ENCODE measurements at regions not wholly inside any gene's neighbourhood (a gene's known extent, or its start where the extent isn't known, plus 50 kb on each side); places are given as distances from the start of the nearest gene placed in this dataset.

DNA sequence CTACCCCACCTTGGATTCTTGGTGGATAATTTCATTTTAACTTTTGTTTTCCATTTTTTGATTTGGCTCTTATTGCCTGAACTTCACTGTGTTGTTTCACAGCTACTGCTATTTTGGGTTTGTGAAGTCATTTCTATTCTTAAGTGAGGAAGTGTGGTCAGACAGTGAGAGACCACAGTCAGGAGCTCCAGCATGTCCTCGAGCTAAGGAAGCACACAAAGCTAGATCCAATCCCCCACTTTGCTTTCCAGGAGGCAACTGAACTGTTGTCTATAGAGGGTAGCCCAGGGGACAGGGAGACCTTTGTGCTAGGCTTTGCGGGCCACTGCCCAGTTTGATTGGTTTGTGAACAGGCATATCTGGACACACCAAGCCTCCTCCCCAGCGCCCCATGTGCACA, 251.8 kb upstream of the KIRREL3 start:
- DNase-seq, result no peak

DNA sequence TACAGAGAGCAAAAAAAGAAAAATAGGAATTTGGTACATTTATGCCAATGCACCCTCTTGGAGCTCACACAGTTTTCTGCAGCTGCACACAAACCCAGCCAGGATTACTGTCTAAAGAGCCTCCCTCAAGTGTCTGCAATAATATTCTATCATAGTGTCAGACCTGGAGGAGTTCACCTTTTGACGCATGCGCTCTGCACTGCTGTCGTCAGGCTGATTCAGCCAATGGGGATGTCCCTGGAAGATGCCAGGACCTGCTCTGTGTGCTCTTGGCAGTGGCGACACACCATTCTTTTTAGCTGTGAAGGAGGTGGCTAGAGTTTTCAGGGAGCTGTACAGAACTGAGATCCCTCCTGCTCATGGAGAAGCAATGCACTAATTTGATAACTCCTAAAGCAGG, 249.0 kb upstream of the KIRREL3 start:
- DNase-seq, result no peak

DNA sequence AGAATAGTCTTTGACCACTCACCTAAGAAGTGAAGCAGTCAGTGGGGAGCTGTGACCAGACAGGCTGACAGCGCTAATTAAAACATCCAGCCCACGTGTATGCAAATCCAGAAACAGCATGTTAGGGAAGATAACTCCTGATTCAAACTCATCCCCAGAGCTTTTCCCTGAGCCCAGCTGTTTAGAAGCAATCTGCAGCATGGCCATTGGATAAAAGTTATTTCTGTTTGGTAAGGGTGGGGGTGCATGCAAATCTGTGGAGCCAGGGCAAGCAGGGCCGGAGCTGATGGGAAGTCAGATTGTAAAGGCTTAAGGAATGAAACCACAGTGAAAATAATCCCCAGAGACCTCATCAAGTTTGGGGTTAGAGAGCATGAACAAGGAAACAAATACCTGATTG, 247.9 kb upstream of the KIRREL3 start:
- DNase-seq, result no peak

DNA sequence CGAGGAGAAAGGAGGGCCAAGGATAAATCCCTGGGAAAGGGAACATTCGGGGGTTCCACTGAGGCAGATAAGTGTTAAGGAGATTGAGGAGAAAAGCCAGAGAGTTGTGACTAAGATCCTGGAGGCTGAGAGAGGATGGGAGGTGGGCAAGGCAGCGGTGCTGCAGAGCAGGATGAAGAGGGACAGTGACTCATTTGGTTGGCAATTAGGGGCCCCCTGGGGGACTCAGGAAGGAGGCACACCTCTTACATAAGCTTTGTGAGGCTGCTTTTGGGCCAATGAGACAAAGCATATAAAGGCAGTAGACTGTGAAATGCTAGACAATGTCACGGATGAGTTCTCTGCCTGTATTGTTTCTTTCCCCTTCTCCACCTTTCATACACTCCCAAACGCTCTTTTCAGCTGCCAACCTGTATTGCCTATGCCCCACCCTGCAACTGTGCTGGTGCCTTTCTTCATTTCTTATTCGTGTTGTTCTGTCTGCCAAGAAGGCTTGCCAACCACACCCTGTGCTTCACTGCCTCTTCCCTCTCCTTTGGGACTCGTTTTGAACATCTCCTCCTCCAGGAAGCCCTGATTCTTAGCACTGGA, 246.8 kb upstream of the KIRREL3 start:
- DNase-seq, result no peak

DNA sequence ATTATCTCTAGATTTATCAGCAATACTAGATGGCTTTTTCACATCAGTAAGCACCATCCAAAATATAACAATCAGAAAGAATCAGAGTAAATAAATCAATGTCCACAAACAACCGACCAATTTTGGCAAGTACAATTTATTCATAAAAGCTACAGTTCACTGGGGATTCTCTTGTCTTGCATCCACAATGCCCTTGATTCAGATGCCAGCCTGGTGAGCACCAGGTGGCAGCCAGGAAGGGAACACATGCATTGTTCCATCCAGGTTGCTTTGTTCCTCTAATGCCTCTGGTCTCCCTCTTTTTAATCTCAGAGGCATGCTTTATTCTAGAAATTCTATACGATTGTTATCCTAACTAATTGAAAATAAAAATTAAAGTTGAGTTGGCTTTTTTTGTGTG, 242.1 kb upstream of the KIRREL3 start:
- no peak for DNase-seq

DNA sequence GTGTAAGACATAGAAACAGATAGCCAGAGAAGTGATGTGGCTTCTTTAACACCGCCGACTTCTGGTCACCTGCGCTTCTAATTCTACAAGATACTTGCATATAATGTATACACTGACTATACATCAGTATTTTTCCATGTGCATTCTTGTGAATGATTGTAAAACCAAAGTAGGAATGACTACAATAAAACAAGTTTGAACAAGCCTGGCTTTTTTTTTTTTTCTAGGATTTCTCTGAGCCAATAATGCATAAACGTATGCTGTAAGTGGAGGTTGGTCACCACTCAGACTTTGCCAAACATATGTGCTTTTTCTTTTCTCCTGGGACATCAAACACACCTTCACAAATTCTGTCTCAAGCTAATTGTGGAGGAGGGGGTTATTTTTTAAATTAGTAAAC, 237.8 kb upstream of the KIRREL3 start:
- DNase-seq, result no peak

DNA sequence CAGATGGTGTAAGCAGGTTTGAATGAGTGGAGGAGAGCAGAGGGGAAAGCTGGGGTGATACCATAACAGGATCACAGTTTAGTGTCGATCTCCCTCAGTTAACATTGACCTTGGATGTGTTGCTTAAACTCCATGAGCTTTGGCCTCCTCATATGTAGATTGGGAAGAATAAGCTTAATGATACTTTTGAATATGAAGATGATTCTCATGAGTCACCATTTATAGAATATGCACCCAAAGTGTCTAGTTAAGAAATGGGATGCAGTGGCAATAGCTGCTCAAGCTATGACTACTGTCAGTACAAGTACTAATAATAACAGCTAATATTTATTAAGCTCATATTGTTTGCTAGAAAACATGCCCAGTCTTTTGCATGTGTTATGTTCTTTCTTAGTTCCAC, 236.2 kb upstream of the KIRREL3 start:
- no peak for DNase-seq

DNA sequence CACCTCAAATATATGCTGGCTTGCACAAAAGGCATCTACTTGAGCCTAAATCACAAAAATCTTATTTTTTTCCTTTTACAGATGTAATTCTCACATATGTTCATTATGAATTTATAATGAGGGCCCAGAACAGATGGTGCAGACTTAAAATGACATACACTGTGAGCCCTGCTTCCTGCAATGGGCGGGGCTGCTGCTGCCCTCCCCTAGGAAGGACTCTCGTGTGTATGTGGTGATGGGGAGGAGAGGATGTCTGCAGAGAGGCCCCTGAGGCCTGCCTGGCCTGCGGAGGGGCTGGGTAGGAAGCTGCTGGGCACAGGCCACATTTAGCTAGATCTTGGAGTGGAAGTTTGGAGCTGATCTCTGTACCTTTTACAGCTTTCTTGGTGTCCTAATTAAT, 233.4 kb upstream of the KIRREL3 start:
- no peak for DNase-seq

DNA sequence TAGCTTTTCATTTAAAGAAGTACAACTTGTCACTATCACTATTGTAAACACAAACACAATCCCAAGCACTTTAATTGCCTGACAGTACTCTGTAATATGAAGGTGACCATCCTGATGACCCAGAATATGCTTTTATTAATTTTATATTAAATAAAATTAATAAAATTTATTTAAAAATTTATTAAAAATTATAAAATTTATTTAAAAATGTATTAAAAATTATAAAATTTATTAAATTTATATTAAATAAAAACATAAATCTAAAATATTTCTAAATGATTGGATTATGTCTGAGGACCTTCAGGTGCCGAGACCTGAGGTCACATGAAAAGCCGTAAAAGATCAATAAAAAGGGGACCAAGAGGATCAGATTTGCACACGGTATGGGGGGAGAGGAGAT, 229.8 kb upstream of the KIRREL3 start:
- DNase-seq, result no peak

DNA sequence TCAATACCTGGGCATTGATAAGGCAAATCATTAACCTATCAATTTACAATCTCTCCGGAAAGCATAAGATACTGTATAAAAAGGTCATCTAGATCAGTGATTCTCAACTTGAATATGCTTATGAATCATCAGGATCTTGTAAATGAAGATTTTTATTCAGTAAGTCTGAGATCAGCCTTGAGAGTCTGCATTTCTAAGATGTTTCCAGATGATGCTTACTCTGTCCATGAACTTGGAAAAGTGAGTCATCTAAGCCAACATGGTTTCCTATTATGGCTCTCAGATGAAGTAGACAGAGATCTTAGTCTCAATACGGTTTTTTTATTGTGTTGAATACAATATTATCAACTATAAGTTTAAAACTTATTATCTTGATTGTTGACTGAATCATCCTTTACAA, 226.4 kb upstream of the KIRREL3 start:
- DNase-seq, result no peak

DNA sequence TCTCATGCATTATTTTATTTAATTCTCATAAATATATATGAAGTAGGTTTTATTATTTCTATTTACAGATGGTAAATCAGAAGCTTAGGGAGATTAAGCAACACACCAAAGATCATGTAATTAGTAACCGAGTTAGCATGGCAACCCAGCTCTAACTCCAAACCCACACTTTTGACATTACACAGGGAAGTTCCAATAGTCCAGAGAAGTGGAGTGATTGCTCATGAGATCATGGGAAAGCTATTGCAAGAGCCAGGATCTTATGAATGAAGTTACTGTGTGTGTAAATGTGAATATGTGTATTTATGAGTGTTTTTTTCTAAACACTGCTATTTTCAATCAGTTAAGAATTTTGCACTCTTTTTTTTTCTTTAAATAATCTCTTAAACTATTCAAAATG, 225.8 kb upstream of the KIRREL3 start:
- no peak for DNase-seq

DNA sequence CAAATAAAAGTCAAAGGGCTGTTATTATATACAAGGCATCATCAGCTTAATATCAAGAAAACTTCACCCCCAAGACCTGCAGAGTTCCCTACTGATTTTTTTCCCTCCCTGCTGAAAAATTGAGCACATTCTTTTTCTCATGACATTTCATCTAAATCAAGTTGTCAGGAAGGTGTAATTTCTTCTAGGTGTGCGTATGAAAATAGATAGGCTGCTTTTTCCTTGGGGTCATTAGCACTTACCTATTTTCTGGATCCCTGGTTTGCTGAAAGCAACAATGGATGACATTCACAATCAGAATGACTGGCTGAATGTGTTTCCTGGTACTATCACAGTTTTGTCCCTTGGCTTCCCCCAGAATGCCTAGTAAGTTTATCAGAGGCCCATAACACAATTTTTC, 225.0 kb upstream of the KIRREL3 start:
- no peak for DNase-seq

DNA sequence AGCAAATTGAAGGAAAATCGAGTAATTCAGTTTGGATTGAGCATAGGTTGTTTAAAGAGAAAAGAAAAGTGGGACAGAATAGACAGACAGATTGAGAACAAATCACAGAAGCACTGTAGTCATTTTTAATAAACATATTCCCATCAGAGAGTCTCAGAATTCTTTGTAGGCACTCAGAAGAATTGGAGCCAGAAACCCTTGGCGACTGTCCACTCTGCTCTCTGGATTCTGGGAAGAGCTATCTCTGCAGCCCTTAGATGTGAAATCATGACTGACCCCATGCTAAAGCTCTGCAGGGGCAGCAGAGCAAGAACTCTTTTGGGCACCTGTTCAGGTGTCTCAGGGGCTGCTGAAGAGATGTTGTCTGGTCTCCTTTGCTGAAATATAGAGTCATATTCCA, 223.7 kb upstream of the KIRREL3 start:
- DNase-seq, result no peak

DNA sequence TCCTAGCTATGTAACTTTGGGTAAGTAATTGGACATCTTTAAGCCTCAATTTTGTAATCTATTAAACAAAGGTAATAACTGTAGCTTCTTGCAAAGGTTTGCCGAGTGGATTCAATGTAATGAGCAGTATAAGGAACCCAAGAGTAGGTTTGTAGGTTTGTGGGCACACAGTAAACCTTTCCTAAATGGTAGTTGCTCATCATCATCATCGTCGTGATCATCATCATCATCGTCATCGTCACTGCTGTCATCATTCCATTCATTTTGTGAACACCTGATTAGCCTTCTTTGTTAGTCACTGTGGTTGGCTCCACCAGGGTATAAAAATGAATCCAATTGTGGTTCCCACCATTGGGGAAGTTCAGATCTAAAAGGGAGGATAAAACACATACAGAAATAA, 223.1 kb upstream of the KIRREL3 start:
- no peak for DNase-seq

DNA sequence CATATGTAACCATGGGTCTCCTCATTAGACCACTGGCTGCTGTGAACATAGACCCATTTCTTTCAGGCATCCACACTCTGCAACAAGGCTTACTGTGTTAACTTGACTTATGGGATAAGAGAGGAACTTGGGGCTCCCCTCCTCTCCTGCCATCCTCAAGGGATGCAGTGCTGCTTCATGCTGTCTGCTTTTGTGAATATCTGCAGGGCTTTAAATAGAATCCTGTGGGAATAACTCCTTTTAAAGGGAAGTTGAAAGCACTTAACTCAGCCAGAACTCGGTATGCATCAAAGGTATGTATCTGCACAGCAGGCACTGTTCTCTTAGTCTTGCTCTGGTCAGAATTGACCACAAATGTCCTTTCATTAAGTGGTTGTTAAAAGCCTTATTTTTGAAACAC, 222.5 kb upstream of the KIRREL3 start:
- DNase-seq, result no peak

DNA sequence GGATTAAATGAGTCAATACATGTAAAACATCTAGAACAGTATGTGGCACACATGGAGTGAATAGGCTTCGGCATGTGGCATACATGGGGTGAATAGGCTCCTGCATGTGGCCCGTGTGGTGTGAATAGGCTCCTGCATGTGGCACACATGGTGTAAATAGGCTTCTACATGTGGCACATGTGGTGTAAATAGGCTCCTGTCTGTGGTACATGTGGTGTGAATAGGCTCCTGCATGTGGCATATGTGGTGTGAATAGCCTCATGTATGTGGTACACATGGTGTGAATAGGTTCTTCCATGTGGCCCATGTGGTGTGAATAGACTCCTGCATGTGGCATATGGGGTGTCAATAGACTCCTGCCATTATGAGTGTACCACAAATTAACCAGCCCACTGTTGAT, 219.1 kb upstream of the KIRREL3 start:
- DNase-seq, result no peak

DNA sequence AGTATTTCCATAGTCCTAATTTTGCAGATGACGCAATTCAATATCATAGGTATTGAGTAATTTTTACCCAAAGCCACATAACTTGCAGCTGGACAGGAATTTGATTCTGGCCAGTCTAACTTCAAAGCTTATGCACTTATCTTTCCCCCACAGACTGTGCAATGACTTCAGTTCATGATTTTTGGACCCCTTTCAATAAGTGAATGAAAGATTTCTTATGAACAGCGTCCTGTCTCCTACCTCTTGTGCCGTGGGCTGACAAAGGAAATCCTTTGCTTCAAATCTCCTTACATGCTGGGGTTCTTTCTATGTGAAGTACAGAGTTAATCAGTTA, 217.7 kb upstream of the KIRREL3 start:
- no peak for DNase-seq

DNA sequence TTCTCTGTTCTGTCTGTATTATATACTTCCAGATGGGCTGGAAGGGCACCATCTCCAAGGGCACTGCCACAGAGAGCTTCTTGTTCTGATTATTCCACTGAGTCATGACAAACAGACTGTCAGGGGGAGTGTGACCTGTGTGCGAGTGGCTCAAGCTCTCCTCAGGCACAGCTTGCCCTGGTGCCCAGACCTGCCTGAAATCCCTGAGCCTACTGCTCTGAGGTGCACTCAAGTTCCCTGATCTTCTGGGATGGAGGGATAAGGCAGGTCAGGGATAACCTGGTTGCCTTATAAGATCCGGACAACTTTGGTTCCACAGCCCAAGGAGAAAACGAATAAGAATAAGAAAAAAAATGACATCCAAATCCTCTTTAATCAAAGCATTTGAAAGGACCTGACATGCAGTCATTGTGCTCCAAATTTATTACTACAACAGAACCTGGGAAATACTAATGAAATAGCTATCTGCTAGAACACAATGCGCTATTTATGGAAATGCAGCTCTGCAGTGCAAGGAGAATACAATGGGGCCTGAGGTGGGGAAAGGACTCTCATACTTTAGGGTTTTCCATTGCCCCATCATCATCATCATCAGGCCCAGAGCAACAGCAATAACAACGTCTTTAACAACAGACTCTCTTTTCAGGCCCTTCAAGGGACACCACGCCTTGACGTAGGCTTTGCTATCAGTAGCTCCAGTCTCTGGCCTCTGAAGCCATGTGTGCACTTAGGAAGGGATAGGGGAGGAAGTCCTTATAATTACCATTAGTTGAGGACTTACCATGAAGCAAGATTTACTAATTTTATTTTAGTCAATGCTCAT, 217.1 kb upstream of the KIRREL3 start:
- DNase-seq, result no peak

DNA sequence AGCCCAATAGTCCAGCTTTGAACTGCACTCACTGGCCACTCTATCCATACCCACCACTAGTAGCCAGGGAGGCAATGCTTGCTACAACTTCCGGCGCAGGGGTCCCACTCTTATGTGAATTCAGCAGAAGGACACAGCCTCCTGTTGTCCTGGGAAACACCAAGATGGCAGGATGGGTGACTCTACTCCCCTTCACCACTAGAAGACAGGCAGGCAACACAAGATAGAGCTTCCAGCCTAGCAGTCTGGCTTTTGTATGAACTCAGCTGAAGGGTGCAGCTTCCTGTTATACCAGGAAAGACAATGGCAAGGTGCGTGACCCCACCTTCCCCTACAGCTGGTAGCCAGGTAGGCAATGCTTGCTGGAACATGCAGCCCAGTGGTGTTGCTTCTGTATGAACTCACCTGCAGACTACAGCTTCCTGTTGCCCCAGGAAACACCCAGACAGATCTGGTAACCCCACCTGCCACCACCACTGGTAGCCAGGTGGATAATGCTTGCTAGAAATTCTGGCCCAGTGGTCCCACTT, 205.2 kb upstream of the KIRREL3 start:
- DNase-seq, result no peak

DNA sequence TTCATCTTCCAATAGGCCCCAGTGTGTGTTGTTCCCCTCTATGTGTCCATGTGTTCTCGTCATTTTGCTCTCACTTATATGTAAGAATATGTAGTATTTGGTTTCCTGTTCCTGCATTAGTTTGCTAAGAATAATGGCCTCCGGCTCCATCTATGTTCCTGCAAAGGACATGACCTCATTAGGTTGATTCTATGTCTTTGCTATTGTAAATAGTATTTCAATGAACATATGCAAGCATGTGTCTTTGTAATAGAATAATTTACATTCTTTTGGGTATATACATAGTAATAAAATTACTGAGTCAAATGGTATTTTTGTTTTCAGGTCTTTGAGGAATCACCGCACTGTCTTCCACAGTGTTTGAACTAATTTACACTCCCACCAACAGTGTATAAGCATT, 202.9 kb upstream of the KIRREL3 start:
- no peak for DNase-seq

DNA sequence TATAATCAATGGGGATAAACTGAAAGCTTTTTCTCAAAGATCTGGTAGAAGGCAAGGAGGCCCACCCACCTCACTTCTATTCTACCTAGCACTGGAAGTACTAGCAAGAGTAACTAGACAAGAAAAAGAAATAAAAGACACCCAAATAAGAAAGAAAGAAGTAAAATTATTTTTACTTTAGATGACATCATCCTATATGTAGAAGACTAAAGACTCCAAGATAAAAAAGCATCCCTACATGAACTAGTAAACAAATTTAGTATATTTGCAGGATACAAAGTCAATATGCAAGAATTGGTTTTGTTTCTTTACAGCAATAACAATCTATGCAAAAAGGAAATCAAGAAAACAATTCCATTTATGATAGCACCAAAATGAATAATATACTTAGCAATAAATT, 201.5 kb upstream of the KIRREL3 start:
- DNase-seq, result no peak

DNA sequence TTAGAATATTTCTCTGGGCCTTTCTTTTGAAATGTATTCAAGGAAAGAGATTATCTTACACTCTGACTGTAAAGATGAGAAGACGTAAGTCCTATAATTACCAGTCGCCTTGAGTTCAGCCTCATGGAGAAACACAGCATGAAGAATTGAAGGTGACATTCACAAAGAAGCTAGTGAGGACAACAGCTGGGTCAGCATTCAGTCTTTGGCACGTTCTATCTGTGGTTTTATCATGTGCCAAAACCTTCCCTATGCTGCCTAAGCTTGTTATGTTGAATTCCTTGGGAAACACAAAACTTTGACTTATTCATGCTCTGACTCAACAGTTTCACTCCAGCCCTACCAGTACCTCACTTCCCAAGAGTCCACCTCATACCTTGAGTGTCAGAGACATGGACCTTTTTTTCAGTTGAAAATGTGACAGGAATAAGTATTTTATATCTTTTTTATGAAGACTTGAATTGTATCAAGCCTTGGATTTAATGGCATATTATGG, 198.8 kb upstream of the KIRREL3 start:
- no peak for DNase-seq

DNA sequence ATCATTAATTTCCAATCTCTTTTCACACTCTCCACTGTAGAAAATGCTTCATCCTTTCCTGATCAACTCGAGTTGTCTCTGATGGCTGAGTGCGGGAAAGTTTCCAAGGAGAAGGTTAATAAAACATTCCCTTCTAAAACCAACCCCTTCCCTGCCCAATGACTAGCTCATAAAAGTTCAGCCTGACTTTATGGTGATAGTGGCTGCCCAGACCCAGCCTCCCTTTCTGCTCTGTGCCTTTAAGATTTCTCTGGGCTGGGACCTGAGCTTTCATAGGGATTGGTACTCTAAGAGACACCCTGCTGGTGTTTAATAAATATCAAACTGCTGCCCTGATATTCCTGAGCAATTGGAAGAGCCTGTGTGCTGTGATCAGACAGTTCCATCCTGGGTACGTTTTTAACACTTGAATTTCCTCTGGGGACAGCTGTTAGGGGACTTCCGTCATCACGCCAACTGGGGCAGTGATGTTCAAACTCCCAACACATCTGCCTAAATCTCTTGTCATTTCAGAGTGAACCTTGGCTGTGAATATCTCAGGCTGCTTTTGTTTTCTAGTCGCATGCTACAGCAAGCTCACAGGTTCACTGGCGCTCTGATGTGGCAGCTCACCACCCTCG, 195.0 kb upstream of the KIRREL3 start:
- DNase-seq, result no peak

DNA sequence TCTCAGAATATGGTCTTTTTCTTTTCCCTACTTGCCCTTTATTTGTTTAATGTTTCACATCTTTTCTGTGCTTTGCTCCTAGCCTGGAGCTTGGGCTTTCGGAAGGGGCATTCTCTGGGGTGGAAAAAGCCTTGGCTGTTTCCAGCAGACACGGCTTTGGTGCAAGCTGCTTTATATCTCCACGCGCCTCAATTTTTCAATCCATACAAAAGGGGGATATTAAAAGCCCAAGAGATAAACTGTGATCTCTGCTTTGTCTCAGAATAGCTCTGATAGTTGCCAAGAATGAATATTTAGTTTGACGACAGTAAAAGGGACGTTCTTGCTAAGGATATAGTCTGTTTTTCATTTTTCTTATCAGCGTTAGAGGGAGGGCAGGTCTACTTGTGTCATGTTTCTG, 194.0 kb upstream of the KIRREL3 start:
- no peak for DNase-seq

Data from CD4-positive, alpha-beta T cell treated with Interleukin-4 for 1 hour (primary cell).